HG03045 (cell line): ENCODE measurements at regions not wholly inside any gene's neighbourhood (a gene's known extent, or its start where the extent isn't known, plus 50 kb on each side); places are given as distances from the start of the nearest gene placed in this dataset.

Experiments used
- ATAC-seq: cut with Tn5 transposase; IDR thresholded peaks from one replicate; pipeline ENCODE4 v1.9.1; 2021; ENCODE audit warnings: mild to moderate bottlenecking, moderate library complexity; ENCODE audit not compliant: unreplicated experiment

DNA sequence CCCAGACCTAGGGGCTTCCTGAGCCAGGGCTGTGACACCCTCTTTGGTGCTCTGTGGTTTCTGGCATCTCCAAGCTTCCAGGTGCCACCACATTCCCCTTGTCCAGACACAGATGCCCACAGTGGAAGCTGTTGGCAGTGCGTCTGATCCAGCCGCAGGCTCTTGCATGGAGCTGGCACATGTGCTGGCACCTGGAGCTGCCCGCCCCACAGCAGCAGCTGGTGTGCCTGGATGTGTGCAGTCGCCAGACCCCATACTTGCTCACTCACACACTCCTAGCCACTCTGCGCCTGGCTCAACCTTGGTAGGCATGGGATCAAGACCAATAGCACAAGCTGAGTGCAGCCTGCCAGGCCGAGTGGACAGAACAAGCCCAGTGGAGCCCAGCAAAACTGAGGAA lies 106.5 kb downstream of the LYZL1 start:
- no peak for ATAC-seq

- no peak for ATAC-seq
Measured at GRCh38 chr10:29397221-29397620, 108.4 kb downstream of the LYZL1 start.

GRCh38 chr10:29403208-29403607 lies 114.3 kb downstream of the LYZL1 start:
- no peak for ATAC-seq

- ATAC-seq: no peak
Measured at GRCh38 chr10:29407280-29407858, 118.5 kb downstream of the LYZL1 start.
